ENCODE measurements at regions not wholly inside any gene's neighbourhood (a gene's known extent, or its start where the extent isn't known, plus 50 kb on each side); places are given as distances from the start of the nearest gene placed in this dataset.

GRCh38 chr2:234650911-234651310, 154.0 kb upstream of the ARL4C start (continued):
- no peak for TF ChIP-seq NR3C1 (CRISPR knock-in tag; conservative IDR thresholded peaks at IDR 0.05; ENCODE audit: low read depth)

GRCh38 chr2:234649951-234650350, 153.1 kb upstream of the ARL4C start:
- ChIA-PET CTCF (no interaction called here), POLR2A (no interaction called here)
- TF ChIP-seq JAZF1 (CRISPR knock-in tag; IDR thresholded peaks at IDR 0.05) = no peak
- TF ChIP-seq GTF2I (CRISPR knock-in tag; conservative IDR thresholded peaks at IDR 0.05) = no peak
- TF ChIP-seq ZNF416 (CRISPR knock-in tag; IDR thresholded peaks at IDR 0.05) = no peak
- TF ChIP-seq ARID4B (CRISPR knock-in tag; IDR thresholded peaks at IDR 0.05; ENCODE audit: borderline replicate concordance) = no peak
- no peak for TF ChIP-seq ZNF219 (CRISPR knock-in tag; IDR thresholded peaks at IDR 0.05; ENCODE audit: borderline replicate concordance)
- TF ChIP-seq GRHL2 (CRISPR knock-in tag; IDR thresholded peaks at IDR 0.05; ENCODE audit: insufficient replicate concordance, severe bottlenecking) = no peak
- no peak for TF ChIP-seq CREM (CRISPR knock-in tag; IDR thresholded peaks at IDR 0.05)
- TF ChIP-seq TEAD4 (CRISPR knock-in tag; IDR thresholded peaks at IDR 0.05) = no peak
- no peak for TF ChIP-seq MXD4 (CRISPR knock-in tag; IDR thresholded peaks at IDR 0.05; ENCODE audit: borderline replicate concordance)
- TF ChIP-seq, protein P1, sequence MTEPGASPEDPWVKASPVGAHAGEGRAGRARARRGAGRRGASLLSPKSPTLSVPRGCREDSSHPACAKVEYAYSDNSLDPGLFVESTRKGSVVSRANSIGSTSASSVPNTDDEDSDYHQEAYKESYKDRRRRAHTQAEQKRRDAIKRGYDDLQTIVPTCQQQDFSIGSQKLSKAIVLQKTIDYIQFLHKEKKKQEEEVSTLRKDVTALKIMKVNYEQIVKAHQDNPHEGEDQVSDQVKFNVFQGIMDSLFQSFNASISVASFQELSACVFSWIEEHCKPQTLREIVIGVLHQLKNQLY (CRISPR knock-in tag; IDR thresholded peaks at IDR 0.05) = no peak
- TF ChIP-seq, protein P2, sequence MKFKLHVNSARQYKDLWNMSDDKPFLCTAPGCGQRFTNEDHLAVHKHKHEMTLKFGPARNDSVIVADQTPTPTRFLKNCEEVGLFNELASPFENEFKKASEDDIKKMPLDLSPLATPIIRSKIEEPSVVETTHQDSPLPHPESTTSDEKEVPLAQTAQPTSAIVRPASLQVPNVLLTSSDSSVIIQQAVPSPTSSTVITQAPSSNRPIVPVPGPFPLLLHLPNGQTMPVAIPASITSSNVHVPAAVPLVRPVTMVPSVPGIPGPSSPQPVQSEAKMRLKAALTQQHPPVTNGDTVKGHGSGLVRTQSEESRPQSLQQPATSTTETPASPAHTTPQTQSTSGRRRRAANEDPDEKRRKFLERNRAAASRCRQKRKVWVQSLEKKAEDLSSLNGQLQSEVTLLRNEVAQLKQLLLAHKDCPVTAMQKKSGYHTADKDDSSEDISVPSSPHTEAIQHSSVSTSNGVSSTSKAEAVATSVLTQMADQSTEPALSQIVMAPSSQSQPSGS (CRISPR knock-in tag; IDR thresholded peaks at IDR 0.05; ENCODE audit: borderline replicate concordance, low read depth) = no peak
- no peak for TF ChIP-seq NR1H2 (CRISPR knock-in tag; IDR thresholded peaks at IDR 0.05)
- no peak for TF ChIP-seq USF2 (CRISPR knock-in tag; IDR thresholded peaks at IDR 0.05)
- no peak for TF ChIP-seq TEAD1 (CRISPR knock-in tag; IDR thresholded peaks at IDR 0.05)
- TF ChIP-seq SOX15 (CRISPR knock-in tag; IDR thresholded peaks at IDR 0.05) = no peak
- no peak overlapping the region for H3K4me3 Mint-ChIP-seq
- ATAC-seq (no peak), DNase-seq (ENCODE audit: low spot score) (no peak)
- peaks cover 2% of the 10 kb centered on the region; the same call in 1 of the 2 replicates for H3K27me3 Mint-ChIP-seq (ENCODE audit: low read depth)
- H3K27ac Mint-ChIP-seq = no peak overlapping the region
- H3K36me3 Mint-ChIP-seq = no peaks in the 10 kb centered on the region
- H3K4me1 Mint-ChIP-seq = no peaks in the 10 kb centered on the region
- peaks cover 5% of the 10 kb centered on the region for H3K9me3 Mint-ChIP-seq

- TF ChIP-seq ZNF317 (CRISPR knock-in tag; IDR thresholded peaks at IDR 0.05; ENCODE audit: borderline replicate concordance, low read depth) (peak; percentile 98), PREB (CRISPR knock-in tag; IDR thresholded peaks at IDR 0.05; ENCODE audit: borderline replicate concordance) (no peak)
- H3K27ac Mint-ChIP-seq = no peak overlapping the region
- ChIA-PET CTCF (interaction anchor here (0.5 to 1.1 kb wide), 3 partner anchors 17 to 40 kb away, joined by 3 to 5 read pairs (median 4); no protein-coding TSS in a partner anchor), POLR2A (no interaction called here)
- no peak for DNase-seq (ENCODE audit: low spot score)
- H3K36me3 Mint-ChIP-seq = peaks cover 42% of the 10 kb centered on the region
- H3K27me3 Mint-ChIP-seq (ENCODE audit: low read depth) = peaks cover 5% of the 10 kb centered on the region; the same call in 1 of the 2 replicates
- H3K4me3 Mint-ChIP-seq = no peak overlapping the region
- ATAC-seq = no peak
- peaks cover 38% of the 10 kb centered on the region for H3K9me3 Mint-ChIP-seq
- peaks cover 19% of the 10 kb centered on the region for H3K4me1 Mint-ChIP-seq
These were observed 146.5 kb upstream of the ARL4C start for GRCh38 chr2:234643407-234643806.

All from WTC11 (cell line).